Glutamatergic neuron (in vitro differentiated cells): ENCODE measurements at regions not wholly inside any gene's neighbourhood (a gene's known extent, or its start where the extent isn't known, plus 50 kb on each side); places are given as distances from the start of the nearest gene placed in this dataset.
"Not testable (repeated sequence)": the region's sequence is repeated elsewhere in the genome, so short reads cannot be mapped to it uniquely, and the experiment has no call there.

Source experiments
- DNase-seq: peaks from one replicate; pipeline ENCODE4 v3.0.0; 2022
- H3K27ac Mint-ChIP-seq: one replicate; pipeline ENCODE4 v1.8.0; 2020; ENCODE audit warnings: mild to moderate bottlenecking, mixed read lengths, inconsistent platforms; ENCODE audit not compliant: unreplicated experiment
- H3K27me3 Mint-ChIP-seq: one replicate; pipeline ENCODE4 v1.8.0; 2020; ENCODE audit warnings: mild to moderate bottlenecking, moderate library complexity, mixed read lengths, inconsistent platforms; ENCODE audit not compliant: unreplicated experiment
- H3K36me3 Mint-ChIP-seq: one replicate; pipeline ENCODE4 v1.8.0; 2020; ENCODE audit warnings: mild to moderate bottlenecking, mixed read lengths, inconsistent platforms; ENCODE audit not compliant: unreplicated experiment
- H3K4me1 Mint-ChIP-seq: one replicate; pipeline ENCODE4 v1.8.0; 2020; ENCODE audit warnings: mild to moderate bottlenecking, low read depth, mixed read lengths, inconsistent platforms; ENCODE audit not compliant: unreplicated experiment
- H3K4me3 Mint-ChIP-seq: one replicate; pipeline ENCODE4 v1.8.0; 2020; ENCODE audit warnings: mild to moderate bottlenecking, mixed read lengths, inconsistent platforms; ENCODE audit not compliant: unreplicated experiment
- H3K9me3 Mint-ChIP-seq: one replicate; pipeline ENCODE4 v1.8.0; 2020; ENCODE audit warnings: mild to moderate bottlenecking, moderate library complexity, mixed read lengths, inconsistent platforms; ENCODE audit not compliant: unreplicated experiment
- TF ChIP-seq, protein P1 (sequence below): fragments of 200-600 bp; sonication (generic); IDR thresholded peaks from one replicate; pipeline ENCODE4 v1.5.0; 2021; ENCODE audit not compliant: partially characterized antibody, unreplicated experiment

GRCh38 chr3:21919383-21919782, 168.4 kb upstream of the ZNF385D start:
- Mint-ChIP-seq H3K9me3 (no peaks in the 10 kb centered on the region), H3K4me3 (no peak overlapping the region), H3K4me1 (no peaks in the 10 kb centered on the region), H3K36me3 (no peaks in the 10 kb centered on the region), H3K27ac (no peak overlapping the region), H3K27me3 (no peaks in the 10 kb centered on the region)
- no peak for DNase-seq
- TF ChIP-seq, protein P1, sequence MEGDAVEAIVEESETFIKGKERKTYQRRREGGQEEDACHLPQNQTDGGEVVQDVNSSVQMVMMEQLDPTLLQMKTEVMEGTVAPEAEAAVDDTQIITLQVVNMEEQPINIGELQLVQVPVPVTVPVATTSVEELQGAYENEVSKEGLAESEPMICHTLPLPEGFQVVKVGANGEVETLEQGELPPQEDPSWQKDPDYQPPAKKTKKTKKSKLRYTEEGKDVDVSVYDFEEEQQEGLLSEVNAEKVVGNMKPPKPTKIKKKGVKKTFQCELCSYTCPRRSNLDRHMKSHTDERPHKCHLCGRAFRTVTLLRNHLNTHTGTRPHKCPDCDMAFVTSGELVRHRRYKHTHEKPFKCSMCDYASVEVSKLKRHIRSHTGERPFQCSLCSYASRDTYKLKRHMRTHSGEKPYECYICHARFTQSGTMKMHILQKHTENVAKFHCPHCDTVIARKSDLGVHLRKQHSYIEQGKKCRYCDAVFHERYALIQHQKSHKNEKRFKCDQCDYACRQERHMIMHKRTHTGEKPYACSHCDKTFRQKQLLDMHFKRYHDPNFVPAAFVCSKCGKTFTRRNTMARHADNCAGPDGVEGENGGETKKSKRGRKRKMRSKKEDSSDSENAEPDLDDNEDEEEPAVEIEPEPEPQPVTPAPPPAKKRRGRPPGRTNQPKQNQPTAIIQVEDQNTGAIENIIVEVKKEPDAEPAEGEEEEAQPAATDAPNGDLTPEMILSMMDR, result no peak

DNA sequence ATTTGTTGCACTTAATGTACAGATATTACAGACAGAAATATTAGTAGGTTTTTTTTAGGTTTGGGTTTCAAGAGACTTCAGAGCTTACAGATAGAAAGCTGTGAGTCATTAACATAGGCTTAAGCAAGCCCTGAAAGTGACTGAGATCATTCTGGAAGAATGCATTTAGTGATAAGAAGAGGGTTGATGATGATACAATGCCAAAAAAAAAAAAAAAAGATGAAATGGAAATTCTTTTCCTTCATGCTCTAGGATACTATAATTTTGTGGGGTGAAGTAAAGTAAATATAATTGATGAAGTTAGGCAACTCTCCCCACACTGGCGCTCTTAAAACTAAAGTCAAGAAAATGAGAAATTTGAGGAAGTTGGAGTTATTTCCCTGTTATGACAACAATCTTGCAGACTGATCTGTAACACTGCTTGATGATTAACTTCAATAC, 169.4 kb upstream of the ZNF385D start:
- Mint-ChIP-seq H3K27ac (no peak overlapping the region), H3K4me3 (no peak overlapping the region), H3K36me3 (no peaks in the 10 kb centered on the region), H3K27me3 (no peaks in the 10 kb centered on the region), H3K9me3 (no peaks in the 10 kb centered on the region), H3K4me1 (no peaks in the 10 kb centered on the region)
- TF ChIP-seq, protein P1, result no peak
- DNase-seq, result no peak

GRCh38 chr3:21923156-21923555, 172.1 kb upstream of the ZNF385D start:
- not testable (repeated sequence) for H3K27ac Mint-ChIP-seq, DNase-seq, H3K36me3 Mint-ChIP-seq, H3K4me1 Mint-ChIP-seq, H3K4me3 Mint-ChIP-seq, H3K9me3 Mint-ChIP-seq, H3K27me3 Mint-ChIP-seq

GRCh38 chr3:21927261-21927660, 176.3 kb upstream of the ZNF385D start:
- Mint-ChIP-seq H3K36me3 (no peaks in the 10 kb centered on the region), H3K9me3 (no peaks in the 10 kb centered on the region), H3K27me3 (no peaks in the 10 kb centered on the region), H3K4me3 (no peak overlapping the region), H3K4me1 (no peaks in the 10 kb centered on the region), H3K27ac (no peak overlapping the region)
- DNase-seq, result no peak
- TF ChIP-seq, protein P1, result no peak

DNA sequence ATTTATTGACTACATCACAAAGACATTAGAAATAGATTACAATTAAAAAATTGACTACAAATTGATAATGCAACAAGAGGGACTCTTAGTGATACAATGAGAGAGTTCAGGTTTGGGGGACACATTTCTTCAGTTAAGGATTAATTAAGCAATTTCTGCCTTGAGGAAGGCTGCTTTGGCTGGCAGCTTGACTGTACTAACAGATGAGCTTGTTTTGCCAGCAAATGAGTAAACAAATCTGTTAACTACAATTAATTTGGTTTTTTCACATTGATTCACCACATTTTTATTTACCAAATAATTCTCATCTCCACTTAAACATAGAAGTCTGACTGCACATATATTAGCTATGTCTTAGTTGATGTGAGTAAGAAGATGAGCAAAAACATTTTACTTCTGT, 183.6 kb upstream of the ZNF385D start:
- H3K4me1 Mint-ChIP-seq, result no peaks in the 10 kb centered on the region
- no peak for DNase-seq
- peaks cover 2% of the 10 kb centered on the region for H3K27me3 Mint-ChIP-seq
- H3K9me3 Mint-ChIP-seq, result no peaks in the 10 kb centered on the region
- no peak overlapping the region for H3K4me3 Mint-ChIP-seq
- H3K36me3 Mint-ChIP-seq, result no peaks in the 10 kb centered on the region
- H3K27ac Mint-ChIP-seq, result no peak overlapping the region
- TF ChIP-seq, protein P1, result no peak

GRCh38 chr3:21936207-21936606, 185.2 kb upstream of the ZNF385D start:
- TF ChIP-seq, protein P1, result no peak
- no peak for DNase-seq
- Mint-ChIP-seq H3K36me3 (no peaks in the 10 kb centered on the region), H3K9me3 (no peaks in the 10 kb centered on the region), H3K27me3 (peaks cover 2% of the 10 kb centered on the region), H3K4me3 (no peak overlapping the region), H3K4me1 (no peaks in the 10 kb centered on the region), H3K27ac (no peak overlapping the region)
